HEK293 (cell line): ENCODE measurements at regions not wholly inside any gene's neighbourhood (a gene's known extent, or its start where the extent isn't known, plus 50 kb on each side); places are given as distances from the start of the nearest gene placed in this dataset.

Source experiments
- CTCF ChIA-PET: fragments of 350-600 bp; formaldehyde crosslinking; extraction: SDS; loops from one replicate; lab custom pipeline; 2021; ENCODE audit warnings: antibody characterized with exemption; lab: Yijun Ruan, JAX
- POLR2A ChIA-PET: fragments of 300-600 bp; formaldehyde crosslinking; extraction: SDS; loops from one replicate; lab custom pipeline; 2020; ENCODE audit warnings: antibody characterized with exemption, inconsistent platforms; lab: Yijun Ruan, JAX
- H3K27ac ChIP-seq: fragments of 200-500 bp; sonication (Bioruptor generic); 2 replicates; pipeline ENCODE4 v1.5.1; 2014; ENCODE audit warnings: low read depth, low read length, control low read depth, inconsistent platforms; ENCODE audit errors: extremely low read depth
- H3K36me3 ChIP-seq, 2 experiments: fragments of 200-500 bp in 1 of 2; sonication (Bioruptor generic) in 1 of 2; 1 replicate in 1 of 2; 2 replicates in 1 of 2; pipeline ENCODE4 v1.5.1; 2014 to 2017; ENCODE audit warnings: inconsistent platforms in 2 of 2, low read length in 2 of 2; ENCODE audit not compliant: control insufficient read depth in 2 of 2, insufficient read depth in 1 of 2
- H3K4me1 ChIP-seq: fragments of 200-500 bp; sonication (Bioruptor generic); 2 replicates; pipeline ENCODE4 v1.5.1; 2014; ENCODE audit warnings: mild to moderate bottlenecking, low read length, inconsistent platforms; ENCODE audit not compliant: control insufficient read depth, insufficient read depth
- H3K4me3 ChIP-seq: 2 replicates; pipeline ENCODE4 v1.5.1; 2011; ENCODE audit warnings: low read depth, mild to moderate bottlenecking, control low read depth, low read length, moderate library complexity
- H3K9me3 ChIP-seq: fragments of 200-500 bp; sonication (Bioruptor generic); 2 replicates; pipeline ENCODE4 v1.5.1; 2014; ENCODE audit warnings: low read depth, low read length, inconsistent platforms; ENCODE audit not compliant: control insufficient read depth, insufficient read depth
- GLI4 ChIP-seq: fragments of 450-650 bp; formaldehyde crosslinking; IDR thresholded peaks from 2 replicates; pipeline ENCODE4 v1.5.1; 2016; ENCODE audit warnings: missing biosample characterization, missing genetic modification characterization
- OSR2 ChIP-seq: fragments of 450-650 bp; formaldehyde crosslinking; IDR thresholded peaks from 2 replicates; pipeline ENCODE4 v1.5.1; 2016; ENCODE audit warnings: missing biosample characterization, missing genetic modification characterization
- PRDM1 ChIP-seq: fragments of 450-650 bp; formaldehyde crosslinking; IDR thresholded peaks from 2 replicates; pipeline ENCODE4; 2016; ENCODE audit warnings: missing biosample characterization, missing genetic modification characterization
- PRDM6 ChIP-seq: fragments of 450-650 bp; formaldehyde crosslinking; IDR thresholded peaks from 2 replicates; pipeline ENCODE4 v1.5.1; 2017; ENCODE audit warnings: missing biosample characterization, missing genetic modification characterization
- SCRT1 ChIP-seq: fragments of 450-650 bp; formaldehyde crosslinking; IDR thresholded peaks from 2 replicates; pipeline ENCODE4 v1.5.1; 2016; ENCODE audit warnings: missing biosample characterization, missing genetic modification characterization, borderline replicate concordance
- SETDB1 ChIP-seq: IDR thresholded peaks from one replicate; pipeline ENCODE4 v1.6.1; 2017; ENCODE audit warnings: mild to moderate bottlenecking, low read length, moderate library complexity, mixed read lengths; ENCODE audit not compliant: insufficient read length
- SP7 ChIP-seq: fragments of 450-650 bp; formaldehyde crosslinking; IDR thresholded peaks from 2 replicates; pipeline ENCODE4 v1.5.1; 2016; ENCODE audit warnings: missing biosample characterization, missing genetic modification characterization
- WT1 ChIP-seq: fragments of 450-650 bp; formaldehyde crosslinking; IDR thresholded peaks from 2 replicates; pipeline ENCODE4 v1.5.1; 2016; ENCODE audit warnings: missing biosample characterization, missing genetic modification characterization
- ZBTB17 ChIP-seq: fragments of 450-650 bp; formaldehyde crosslinking; IDR thresholded peaks from 2 replicates; pipeline ENCODE4 v1.5.1; 2016; ENCODE audit warnings: missing biosample characterization, missing genetic modification characterization
- ZFP37 ChIP-seq: fragments of 450-650 bp; formaldehyde crosslinking; IDR thresholded peaks from 2 replicates; pipeline ENCODE4 v1.5.1; 2016; ENCODE audit warnings: missing biosample characterization, missing genetic modification characterization
- ZNF10 ChIP-seq: fragments of 450-650 bp; formaldehyde crosslinking; IDR thresholded peaks from 2 replicates; pipeline ENCODE4 v1.5.1; 2017; ENCODE audit warnings: missing biosample characterization, missing genetic modification characterization
- ZNF214 ChIP-seq: fragments of 450-650 bp; formaldehyde crosslinking; IDR thresholded peaks from 2 replicates; pipeline ENCODE4 v1.5.1; 2017; ENCODE audit warnings: missing biosample characterization, mild to moderate bottlenecking, missing genetic modification characterization, borderline replicate concordance
- ZNF239 ChIP-seq: fragments of 450-650 bp; formaldehyde crosslinking; IDR thresholded peaks from 2 replicates; pipeline ENCODE4 v1.5.1; 2016; ENCODE audit warnings: missing biosample characterization, missing genetic modification characterization
- ZNF24 ChIP-seq: fragments of 450-650 bp; formaldehyde crosslinking; IDR thresholded peaks from 2 replicates; pipeline ENCODE4 v1.5.1; 2016; ENCODE audit warnings: missing biosample characterization, missing genetic modification characterization
- ZNF266 ChIP-seq: fragments of 450-650 bp; formaldehyde crosslinking; IDR thresholded peaks from 2 replicates; pipeline ENCODE4 v1.5.1; 2016; ENCODE audit warnings: missing biosample characterization, missing genetic modification characterization, low read depth
- ZNF335 ChIP-seq: fragments of 450-650 bp; formaldehyde crosslinking; conservative IDR thresholded peaks from 2 replicates; pipeline ENCODE4 v1.5.1; 2016; ENCODE audit warnings: missing biosample characterization, missing genetic modification characterization
- ZNF449 ChIP-seq: fragments of 450-650 bp; formaldehyde crosslinking; IDR thresholded peaks from 2 replicates; pipeline ENCODE4 v1.5.1; 2017; ENCODE audit warnings: missing biosample characterization, mild to moderate bottlenecking, missing genetic modification characterization, moderate library complexity
- ZNF660 ChIP-seq: fragments of 450-650 bp; IDR thresholded peaks from 2 replicates; pipeline ENCODE4 v1.5.1; 2018; ENCODE audit warnings: missing biosample characterization, mild to moderate bottlenecking, missing genetic modification characterization
- ZSCAN30 ChIP-seq: fragments of 450-650 bp; IDR thresholded peaks from 2 replicates; pipeline ENCODE4 v1.5.1; 2018; ENCODE audit warnings: missing biosample characterization, mild to moderate bottlenecking, missing genetic modification characterization, moderate library complexity
- TF ChIP-seq, protein P1 (sequence below): fragments of 450-650 bp; formaldehyde crosslinking; IDR thresholded peaks from 2 replicates; pipeline ENCODE4 v1.5.1; 2016; ENCODE audit warnings: missing biosample characterization, missing genetic modification characterization, borderline replicate concordance
- TF ChIP-seq, protein P2 (sequence below): fragments of 450-650 bp; formaldehyde crosslinking; IDR thresholded peaks from 2 replicates; pipeline ENCODE4 v1.5.1; 2016; ENCODE audit warnings: missing biosample characterization, missing genetic modification characterization
- TF ChIP-seq, protein P3 (sequence below): fragments of 450-650 bp; formaldehyde crosslinking; IDR thresholded peaks from 2 replicates; pipeline ENCODE4 v1.5.1; 2017; ENCODE audit warnings: missing biosample characterization, missing genetic modification characterization
- TF ChIP-seq, protein P4 (sequence below): fragments of 450-650 bp; formaldehyde crosslinking; IDR thresholded peaks from 2 replicates; pipeline ENCODE4 v1.5.1; 2017; ENCODE audit warnings: missing biosample characterization, missing genetic modification characterization

DNA sequence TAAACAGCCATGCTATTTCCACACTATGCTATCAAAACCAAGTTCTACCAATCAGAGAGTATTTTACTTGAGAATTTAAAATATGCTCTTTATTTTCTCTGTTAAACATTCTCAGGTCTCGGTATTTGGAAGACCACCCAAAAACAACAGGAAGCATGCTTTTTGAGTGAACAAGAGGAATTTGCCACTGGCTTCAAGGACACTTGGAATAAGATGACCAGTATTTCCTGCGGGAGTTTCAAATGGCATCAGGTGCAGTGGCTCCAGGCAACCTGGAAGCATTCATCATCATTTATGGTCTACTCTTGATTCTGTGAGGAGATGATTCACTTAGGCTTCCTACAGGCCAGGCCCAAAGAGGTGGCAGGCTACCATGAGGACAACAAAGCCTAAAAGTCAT lies 305.7 kb upstream of the ATP11B start:
- POLR2A ChIA-PET: no interaction called here
- Histone ChIP-seq H3K4me3 (no peak overlapping the region), H3K36me3 (no peaks in the 10 kb centered on the region), H3K4me1 (peaks cover 11% of the 10 kb centered on the region; the same call in 1 of the 2 replicates), H3K9me3 (no peaks in the 10 kb centered on the region)
- TF ChIP-seq OSR2 (tag by site-specific recombination) (peak; percentile 27; the same call in 1 of the 2 replicates), ZNF10 (peak; percentile 38; the same call in 1 of the 2 replicates), ZNF266 (no peak)
- TF ChIP-seq, all 188 proteins: peak for 2
- peak overlapping the region; percentile 1; the same call in 1 of the 2 replicates for H3K27ac ChIP-seq
- CTCF ChIA-PET: no interaction called here

- Histone ChIP-seq H3K4me3 (no peak overlapping the region), H3K36me3 (no peaks in the 10 kb centered on the region), H3K27ac (no peak overlapping the region), H3K9me3 (no peaks in the 10 kb centered on the region), H3K4me1 (peaks cover 10% of the 10 kb centered on the region; the same call in 1 of the 2 replicates)
- POLR2A ChIA-PET: no interaction called here
- CTCF ChIA-PET: interaction anchor here (0.5 to 1.6 kb wide), 8 partner anchors 9 to 490 kb away, joined by 3 to 7 read pairs (median 3); no protein-coding TSS in a partner anchor
- TF ChIP-seq ZNF335 (tag by site-specific recombination): no peak
- TF ChIP-seq SCRT1: peak; percentile 35; the same call in 1 of the 2 replicates
- TF ChIP-seq, protein P1, sequence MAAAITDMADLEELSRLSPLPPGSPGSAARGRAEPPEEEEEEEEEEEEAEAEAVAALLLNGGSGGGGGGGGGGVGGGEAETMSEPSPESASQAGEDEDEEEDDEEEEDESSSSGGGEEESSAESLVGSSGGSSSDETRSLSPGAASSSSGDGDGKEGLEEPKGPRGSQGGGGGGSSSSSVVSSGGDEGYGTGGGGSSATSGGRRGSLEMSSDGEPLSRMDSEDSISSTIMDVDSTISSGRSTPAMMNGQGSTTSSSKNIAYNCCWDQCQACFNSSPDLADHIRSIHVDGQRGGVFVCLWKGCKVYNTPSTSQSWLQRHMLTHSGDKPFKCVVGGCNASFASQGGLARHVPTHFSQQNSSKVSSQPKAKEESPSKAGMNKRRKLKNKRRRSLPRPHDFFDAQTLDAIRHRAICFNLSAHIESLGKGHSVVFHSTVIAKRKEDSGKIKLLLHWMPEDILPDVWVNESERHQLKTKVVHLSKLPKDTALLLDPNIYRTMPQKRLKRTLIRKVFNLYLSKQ (tag by site-specific recombination): no peak
- TF ChIP-seq, protein P2, sequence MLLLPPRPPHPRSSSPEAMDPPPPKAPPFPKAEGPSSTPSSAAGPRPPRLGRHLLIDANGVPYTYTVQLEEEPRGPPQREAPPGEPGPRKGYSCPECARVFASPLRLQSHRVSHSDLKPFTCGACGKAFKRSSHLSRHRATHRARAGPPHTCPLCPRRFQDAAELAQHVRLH (tag by site-specific recombination): 0 out of 2 replicates have a peak, but pooled peaks have one; percentile 15
- TF ChIP-seq ZNF214 (tag by site-specific recombination): no peak
- TF ChIP-seq SP7 (tag by site-specific recombination): peak; percentile 96
- TF ChIP-seq ZNF239: no peak
- no peak for TF ChIP-seq GLI4 (tag by site-specific recombination)
- peak; percentile 75 for TF ChIP-seq OSR2 (tag by site-specific recombination)
- peak; percentile 27; the same call in 1 of the 2 replicates for TF ChIP-seq PRDM6 (tag by site-specific recombination)
- 0 out of 2 replicates have a peak, but pooled peaks have one; percentile 31 for TF ChIP-seq WT1 (tag by site-specific recombination)
- no peak for TF ChIP-seq ZNF449 (tag by site-specific recombination)
- peak; percentile 33; the same call in 1 of the 2 replicates for TF ChIP-seq ZNF660
- TF ChIP-seq ZNF24 (tag by site-specific recombination): no peak
- 0 out of 2 replicates have a peak, but pooled peaks have one; percentile 14 for TF ChIP-seq ZSCAN30 (tag by site-specific recombination)
- TF ChIP-seq SETDB1: no peak
- TF ChIP-seq, protein P3, sequence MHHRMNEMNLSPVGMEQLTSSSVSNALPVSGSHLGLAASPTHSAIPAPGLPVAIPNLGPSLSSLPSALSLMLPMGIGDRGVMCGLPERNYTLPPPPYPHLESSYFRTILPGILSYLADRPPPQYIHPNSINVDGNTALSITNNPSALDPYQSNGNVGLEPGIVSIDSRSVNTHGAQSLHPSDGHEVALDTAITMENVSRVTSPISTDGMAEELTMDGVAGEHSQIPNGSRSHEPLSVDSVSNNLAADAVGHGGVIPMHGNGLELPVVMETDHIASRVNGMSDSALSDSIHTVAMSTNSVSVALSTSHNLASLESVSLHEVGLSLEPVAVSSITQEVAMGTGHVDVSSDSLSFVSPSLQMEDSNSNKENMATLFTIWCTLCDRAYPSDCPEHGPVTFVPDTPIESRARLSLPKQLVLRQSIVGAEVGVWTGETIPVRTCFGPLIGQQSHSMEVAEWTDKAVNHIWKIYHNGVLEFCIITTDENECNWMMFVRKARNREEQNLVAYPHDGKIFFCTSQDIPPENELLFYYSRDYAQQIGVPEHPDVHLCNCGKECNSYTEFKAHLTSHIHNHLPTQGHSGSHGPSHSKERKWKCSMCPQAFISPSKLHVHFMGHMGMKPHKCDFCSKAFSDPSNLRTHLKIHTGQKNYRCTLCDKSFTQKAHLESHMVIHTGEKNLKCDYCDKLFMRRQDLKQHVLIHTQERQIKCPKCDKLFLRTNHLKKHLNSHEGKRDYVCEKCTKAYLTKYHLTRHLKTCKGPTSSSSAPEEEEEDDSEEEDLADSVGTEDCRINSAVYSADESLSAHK (tag by site-specific recombination): 0 out of 2 replicates have a peak, but pooled peaks have one; percentile 19
- 0 out of 2 replicates have a peak, but pooled peaks have one; percentile 33 for TF ChIP-seq ZFP37 (tag by site-specific recombination)
- no peak for TF ChIP-seq PRDM1
- 0 out of 2 replicates have a peak, but pooled peaks have one; percentile 14 for TF ChIP-seq ZBTB17
- TF ChIP-seq, protein P4, sequence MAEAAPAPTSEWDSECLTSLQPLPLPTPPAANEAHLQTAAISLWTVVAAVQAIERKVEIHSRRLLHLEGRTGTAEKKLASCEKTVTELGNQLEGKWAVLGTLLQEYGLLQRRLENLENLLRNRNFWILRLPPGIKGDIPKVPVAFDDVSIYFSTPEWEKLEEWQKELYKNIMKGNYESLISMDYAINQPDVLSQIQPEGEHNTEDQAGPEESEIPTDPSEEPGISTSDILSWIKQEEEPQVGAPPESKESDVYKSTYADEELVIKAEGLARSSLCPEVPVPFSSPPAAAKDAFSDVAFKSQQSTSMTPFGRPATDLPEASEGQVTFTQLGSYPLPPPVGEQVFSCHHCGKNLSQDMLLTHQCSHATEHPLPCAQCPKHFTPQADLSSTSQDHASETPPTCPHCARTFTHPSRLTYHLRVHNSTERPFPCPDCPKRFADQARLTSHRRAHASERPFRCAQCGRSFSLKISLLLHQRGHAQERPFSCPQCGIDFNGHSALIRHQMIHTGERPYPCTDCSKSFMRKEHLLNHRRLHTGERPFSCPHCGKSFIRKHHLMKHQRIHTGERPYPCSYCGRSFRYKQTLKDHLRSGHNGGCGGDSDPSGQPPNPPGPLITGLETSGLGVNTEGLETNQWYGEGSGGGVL (tag by site-specific recombination): no peak
Measured at GRCh38 chr3:182490596-182491491, 302.5 kb upstream of the ATP11B start.
